VCaP (cell line): ENCODE measurements at regions not wholly inside any gene's neighbourhood (a gene's known extent, or its start where the extent isn't known, plus 50 kb on each side); places are given as distances from the start of the nearest gene placed in this dataset.
"Not testable (repeated sequence)": the region's sequence is repeated elsewhere in the genome, so short reads cannot be mapped to it uniquely, and the experiment has no call there.

Source experiments
- H3K27ac ChIP-seq: fragments of 450-650 bp; 2 replicates; pipeline ENCODE4 v1.5.1; 2017
- TF ChIP-seq, protein P1 (sequence below): fragments of 450-650 bp; conservative IDR thresholded peaks from 2 replicates; pipeline ENCODE4 v1.5.1; 2017; ENCODE audit warnings: mild to moderate bottlenecking, moderate library complexity

DNA sequence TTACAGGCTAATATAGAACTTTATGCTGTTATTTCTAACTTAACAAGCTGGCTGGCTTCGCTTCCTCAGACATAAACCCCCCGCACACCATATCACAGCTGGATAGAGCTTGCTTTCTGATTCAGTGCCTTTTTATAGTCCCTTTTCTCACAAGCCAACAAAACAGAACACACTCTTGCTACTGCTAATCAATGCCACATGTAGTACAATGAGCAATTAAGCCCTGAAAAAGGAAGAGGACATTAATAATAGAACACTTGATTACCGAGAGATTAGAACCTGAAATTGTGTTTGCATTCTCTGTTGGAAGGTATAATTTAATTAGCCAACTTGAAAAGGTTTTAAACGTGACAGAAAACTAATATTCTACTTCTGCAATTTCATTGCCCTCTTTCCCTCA, 267.7 kb upstream of the CYRIA start:
- TF ChIP-seq, protein P1, sequence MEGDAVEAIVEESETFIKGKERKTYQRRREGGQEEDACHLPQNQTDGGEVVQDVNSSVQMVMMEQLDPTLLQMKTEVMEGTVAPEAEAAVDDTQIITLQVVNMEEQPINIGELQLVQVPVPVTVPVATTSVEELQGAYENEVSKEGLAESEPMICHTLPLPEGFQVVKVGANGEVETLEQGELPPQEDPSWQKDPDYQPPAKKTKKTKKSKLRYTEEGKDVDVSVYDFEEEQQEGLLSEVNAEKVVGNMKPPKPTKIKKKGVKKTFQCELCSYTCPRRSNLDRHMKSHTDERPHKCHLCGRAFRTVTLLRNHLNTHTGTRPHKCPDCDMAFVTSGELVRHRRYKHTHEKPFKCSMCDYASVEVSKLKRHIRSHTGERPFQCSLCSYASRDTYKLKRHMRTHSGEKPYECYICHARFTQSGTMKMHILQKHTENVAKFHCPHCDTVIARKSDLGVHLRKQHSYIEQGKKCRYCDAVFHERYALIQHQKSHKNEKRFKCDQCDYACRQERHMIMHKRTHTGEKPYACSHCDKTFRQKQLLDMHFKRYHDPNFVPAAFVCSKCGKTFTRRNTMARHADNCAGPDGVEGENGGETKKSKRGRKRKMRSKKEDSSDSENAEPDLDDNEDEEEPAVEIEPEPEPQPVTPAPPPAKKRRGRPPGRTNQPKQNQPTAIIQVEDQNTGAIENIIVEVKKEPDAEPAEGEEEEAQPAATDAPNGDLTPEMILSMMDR = no peak

DNA sequence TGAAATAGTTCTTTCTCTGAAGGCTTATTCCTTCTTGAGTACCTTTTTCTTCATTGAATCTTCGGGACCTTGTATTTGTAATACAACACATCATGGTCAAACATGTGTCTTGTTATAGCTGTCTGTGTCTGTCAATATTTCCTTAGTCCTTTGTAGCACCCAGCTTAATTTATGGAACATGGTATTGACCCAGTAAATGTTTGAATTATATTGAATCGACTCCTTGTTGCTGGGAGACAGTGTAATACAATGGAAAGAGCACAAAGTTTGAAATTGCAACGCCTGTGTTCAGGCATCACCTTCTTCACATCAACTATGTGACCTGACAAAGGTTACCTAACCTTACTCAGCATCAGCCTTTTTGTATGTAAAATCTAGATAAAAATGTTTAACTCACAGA, 267.2 kb upstream of the CYRIA start:
- TF ChIP-seq, protein P1 = no peak
- H3K27ac ChIP-seq = no peak overlapping the region

More for the DNA sequence above, 267.7 kb upstream of the CYRIA start:
- no peak overlapping the region for H3K27ac ChIP-seq

DNA sequence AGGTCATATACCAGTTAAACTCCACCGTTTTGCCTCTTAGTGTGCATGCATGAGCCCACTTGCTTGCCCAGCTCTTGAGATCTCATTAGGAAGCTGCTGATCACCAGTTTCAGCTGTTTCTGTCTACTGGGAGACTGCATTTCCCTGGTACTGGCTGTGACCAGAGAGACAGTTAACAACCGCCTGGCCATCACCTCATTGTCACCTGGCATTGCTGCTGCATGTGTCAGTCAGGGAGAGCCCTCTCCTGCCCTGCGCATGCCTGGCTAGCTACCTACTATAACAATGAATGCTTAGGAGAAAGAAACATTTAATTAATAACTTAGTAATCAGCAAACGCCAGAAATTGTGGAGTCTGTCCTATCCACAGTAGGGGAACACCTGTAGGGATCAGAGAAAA, 265.8 kb upstream of the CYRIA start:
- no peak overlapping the region for H3K27ac ChIP-seq
- TF ChIP-seq, protein P1 = no peak

DNA sequence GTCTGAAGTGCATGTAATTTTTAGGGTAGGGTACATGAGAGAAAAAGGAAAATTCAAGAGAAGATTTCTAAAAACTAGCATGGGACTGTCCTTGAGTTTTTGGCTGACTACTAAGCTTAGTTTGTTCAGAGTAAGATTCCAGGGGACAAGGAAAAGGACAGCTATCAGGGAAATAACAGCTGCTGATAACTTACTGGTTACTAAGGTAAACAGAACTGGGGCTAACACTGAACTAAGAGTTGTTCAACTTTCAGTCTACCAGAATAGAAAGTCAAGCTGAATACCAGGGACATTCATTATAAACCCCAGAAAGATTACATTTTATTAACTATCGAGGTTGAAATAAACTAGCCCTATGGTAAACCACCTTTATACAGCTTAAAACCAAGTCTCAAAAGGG, 261.8 kb upstream of the CYRIA start:
- H3K27ac ChIP-seq = no peak overlapping the region
- TF ChIP-seq, protein P1 = no peak

DNA sequence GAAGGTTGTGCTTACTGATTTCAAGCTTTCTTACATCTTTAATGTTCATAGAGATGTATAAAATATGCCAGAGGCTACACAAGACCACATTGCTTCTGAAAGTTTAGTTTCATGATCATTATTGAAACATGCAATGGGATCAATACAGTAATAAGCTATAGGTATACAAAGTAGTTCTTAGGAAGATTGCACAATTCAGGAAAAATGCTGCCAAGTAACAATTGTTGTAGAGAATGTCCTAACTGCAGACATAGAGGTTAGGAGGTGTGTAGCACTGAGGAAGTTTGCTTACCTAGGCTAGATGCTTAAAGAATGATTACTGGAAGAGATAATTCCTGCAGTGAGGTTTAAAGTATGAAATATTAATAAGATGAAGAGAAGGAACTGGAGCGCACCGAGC, 259.5 kb upstream of the CYRIA start:
- no peak overlapping the region for H3K27ac ChIP-seq
- TF ChIP-seq, protein P1 = no peak

DNA sequence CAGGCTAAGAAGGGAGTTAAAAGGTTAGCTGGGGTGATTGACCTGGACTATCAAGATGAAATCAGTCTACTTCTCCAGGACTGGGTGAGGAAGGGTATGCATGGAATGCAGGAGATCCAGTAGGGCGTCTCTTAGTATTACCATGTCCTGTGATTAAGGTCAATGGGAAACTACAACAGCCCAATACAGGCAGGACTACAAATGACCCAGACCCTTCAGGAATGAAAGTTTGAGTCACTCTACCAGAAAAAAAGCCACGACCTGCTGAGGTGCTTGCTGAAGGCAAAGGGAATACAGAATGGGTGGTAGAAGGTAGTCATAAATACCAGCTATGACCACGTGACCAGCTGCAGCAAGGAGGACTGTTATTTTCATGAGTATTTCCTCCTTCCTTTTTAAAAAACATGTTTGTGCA, 249.7 kb upstream of the CYRIA start:
- not testable (repeated sequence) for H3K27ac ChIP-seq

DNA sequence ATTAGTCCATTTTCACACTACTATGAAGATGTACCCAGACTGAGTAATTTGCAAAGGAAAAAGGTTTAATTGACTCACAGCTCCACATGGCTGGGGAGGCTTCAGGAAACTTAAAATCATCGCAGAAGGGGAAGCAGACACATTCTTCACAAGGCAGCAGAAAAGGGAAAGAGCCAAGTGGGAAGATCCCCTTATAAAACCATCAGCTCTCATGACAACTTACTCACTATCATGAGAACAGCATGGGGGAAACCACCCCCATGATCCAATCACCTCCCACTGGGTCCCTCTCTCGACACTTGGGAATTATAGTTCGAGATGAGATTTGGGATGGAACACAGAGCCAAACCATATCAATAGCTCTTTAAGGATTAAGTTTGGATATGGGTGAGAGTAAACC, 246.1 kb upstream of the CYRIA start:
- no peak overlapping the region for H3K27ac ChIP-seq
- TF ChIP-seq, protein P1 = no peak

DNA sequence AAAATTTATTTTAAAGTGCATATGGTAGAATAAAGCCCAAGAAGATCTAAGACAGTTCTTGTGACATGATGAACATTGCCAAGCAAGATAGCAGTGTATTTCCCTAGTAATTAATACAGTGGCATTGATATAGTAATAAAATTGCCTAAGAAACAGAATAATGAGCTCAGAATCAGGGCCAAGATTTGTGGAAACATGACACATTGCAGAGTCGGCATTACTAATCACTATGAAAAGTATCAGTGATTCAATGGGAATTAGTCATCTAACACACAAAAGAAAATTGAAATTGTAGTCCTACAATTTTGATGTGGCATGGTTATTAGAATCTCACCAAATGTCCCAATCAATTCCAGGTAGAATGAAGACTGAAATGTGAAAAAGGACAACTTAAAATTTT, 243.0 kb upstream of the CYRIA start:
- H3K27ac ChIP-seq = no peak overlapping the region
- TF ChIP-seq, protein P1 = no peak
